Gastrocnemius medialis (tissue), 4 donors: ENCODE measurements at regions not wholly inside any gene's neighbourhood (a gene's known extent, or its start where the extent isn't known, plus 50 kb on each side); places are given as distances from the start of the nearest gene placed in this dataset.

Experiments used
- ATAC-seq, 2 donors: fragments of 150-250 bp; one replicate each; pipeline ENCODE4 v1.9.1; 2016
- DNase-seq, 2 donors: peaks; one replicate each; pipeline ENCODE4 v3.0.0-alpha.2; 2019
- H3K27ac ChIP-seq, 4 donors: fragments of 200-600 bp; sonication (generic); 1 replicate in 1 of 4; 2 replicates in 3 of 4; pipeline ENCODE4 v1.5.1; 2016 to 2018; ENCODE audit warnings: mild to moderate bottlenecking in 2 of 4, moderate library complexity in 1 of 4
- H3K27me3 ChIP-seq, 3 donors: fragments of 200-600 bp; sonication (generic) in 2 of 3; 1 replicate in 1 of 3; 2 replicates in 2 of 3; pipeline versions ENCODE4 v1.5.1 to v1.6.0; 2016 to 2019; ENCODE audit warnings: mild to moderate bottlenecking in 1 of 3, moderate library complexity in 1 of 3
- H3K36me3 ChIP-seq, 2 donors: fragments of 200-600 bp; sonication (generic) in 1 of 2; one replicate each; pipeline ENCODE4 v1.5.1; 2017 to 2018
- H3K4me1 ChIP-seq, 2 donors: fragments of 200-600 bp; sonication (generic) in 1 of 2; one replicate each; pipeline ENCODE4 v1.5.1; 2016 to 2017; ENCODE audit warnings: mild to moderate bottlenecking in 2 of 2
- H3K4me3 ChIP-seq, 4 donors: fragments of 200-600 bp; sonication (generic) in 3 of 4; 1 replicate in 1 of 4; 2 replicates in 3 of 4; pipeline ENCODE4 v1.5.1; 2016 to 2019; ENCODE audit warnings: mild to moderate bottlenecking in 2 of 4
- H3K9me3 ChIP-seq, 3 donors: fragments of 200-600 bp; sonication (generic) in 2 of 3; 1 replicate in 1 of 3; 2 replicates in 2 of 3; pipeline ENCODE4 v1.5.1; 2016 to 2019
- POLR2A ChIP-seq, 2 donors: fragments of 450-650 bp; IDR thresholded peaks; one replicate each; pipeline ENCODE4 v1.6.1; 2017; ENCODE audit warnings: antibody characterized with exemption in 2 of 2, mild to moderate bottlenecking in 2 of 2, moderate library complexity in 2 of 2
- in situ Hi-C, 4 donors: fragments of 200-750 bp; cut with MboI; loops; one replicate each; pipeline versions ENCODE4 v1.15.0 to v1.8.0; 2017; ENCODE audit warnings: low sequenced_read_pairs in 4 of 4
- intact Hi-C: fragments of 100-400 bp; cut with DNase I; formaldehyde crosslinking; loops from one replicate; pipeline ENCODE4 v1.15.1; 2023; ENCODE audit warnings: low total_unique reads
- TF ChIP-seq, protein P1 (sequence below), 5 experiments: fragments of 450-650 bp in 3 of 5; fragments of 200-600 bp in 2 of 5; sonication (generic) in 2 of 5; IDR thresholded peaks in 4 of 5; conservative IDR thresholded peaks in 1 of 5; 1 replicate in 4 of 5; 2 replicates in 1 of 5; pipeline ENCODE4 v1.5.1; 2016 to 2019; ENCODE audit warnings: antibody characterized with exemption in 5 of 5, mild to moderate bottlenecking in 3 of 5, moderate library complexity in 3 of 5

DNA sequence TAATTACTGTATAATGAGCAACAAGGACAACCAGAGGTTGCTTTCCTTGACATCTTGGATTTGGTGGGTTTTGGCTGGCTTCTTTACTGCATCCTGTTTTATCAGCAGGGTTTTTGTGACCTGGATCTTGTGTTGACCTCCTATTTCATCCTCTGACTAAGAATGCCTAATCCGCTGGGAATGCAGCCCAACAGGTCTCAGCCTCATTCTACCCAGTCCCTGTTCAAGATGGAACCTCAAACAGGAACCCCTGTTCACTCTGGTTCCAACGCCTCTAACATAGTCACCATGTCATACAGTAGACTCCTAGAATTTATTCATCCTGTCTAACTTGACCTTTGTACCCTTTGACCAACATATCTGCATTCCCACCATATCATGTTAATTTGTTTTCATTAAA is 183.8 kb upstream of the SOX9 start:
- no peak for ATAC-seq
- Histone ChIP-seq H3K9me3 (no peaks in the 10 kb centered on the region), H3K27me3 (no peaks in the 10 kb centered on the region), H3K4me3 (no peak overlapping the region), H3K27ac (no peak overlapping the region), H3K36me3 (no peaks in the 10 kb centered on the region), H3K4me1 (no peaks in the 10 kb centered on the region)
- in situ Hi-C loops = no loop called here
- TF ChIP-seq, protein P1, sequence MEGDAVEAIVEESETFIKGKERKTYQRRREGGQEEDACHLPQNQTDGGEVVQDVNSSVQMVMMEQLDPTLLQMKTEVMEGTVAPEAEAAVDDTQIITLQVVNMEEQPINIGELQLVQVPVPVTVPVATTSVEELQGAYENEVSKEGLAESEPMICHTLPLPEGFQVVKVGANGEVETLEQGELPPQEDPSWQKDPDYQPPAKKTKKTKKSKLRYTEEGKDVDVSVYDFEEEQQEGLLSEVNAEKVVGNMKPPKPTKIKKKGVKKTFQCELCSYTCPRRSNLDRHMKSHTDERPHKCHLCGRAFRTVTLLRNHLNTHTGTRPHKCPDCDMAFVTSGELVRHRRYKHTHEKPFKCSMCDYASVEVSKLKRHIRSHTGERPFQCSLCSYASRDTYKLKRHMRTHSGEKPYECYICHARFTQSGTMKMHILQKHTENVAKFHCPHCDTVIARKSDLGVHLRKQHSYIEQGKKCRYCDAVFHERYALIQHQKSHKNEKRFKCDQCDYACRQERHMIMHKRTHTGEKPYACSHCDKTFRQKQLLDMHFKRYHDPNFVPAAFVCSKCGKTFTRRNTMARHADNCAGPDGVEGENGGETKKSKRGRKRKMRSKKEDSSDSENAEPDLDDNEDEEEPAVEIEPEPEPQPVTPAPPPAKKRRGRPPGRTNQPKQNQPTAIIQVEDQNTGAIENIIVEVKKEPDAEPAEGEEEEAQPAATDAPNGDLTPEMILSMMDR (IDR thresholded peaks at IDR 0.05 in 4 of 5, conservative IDR thresholded peaks at IDR 0.05 in 1 of 5) = no peak
- no peak for TF ChIP-seq POLR2A (IDR thresholded peaks at IDR 0.05)
- intact Hi-C loops = no loop called here
- DNase-seq = no peak

DNA sequence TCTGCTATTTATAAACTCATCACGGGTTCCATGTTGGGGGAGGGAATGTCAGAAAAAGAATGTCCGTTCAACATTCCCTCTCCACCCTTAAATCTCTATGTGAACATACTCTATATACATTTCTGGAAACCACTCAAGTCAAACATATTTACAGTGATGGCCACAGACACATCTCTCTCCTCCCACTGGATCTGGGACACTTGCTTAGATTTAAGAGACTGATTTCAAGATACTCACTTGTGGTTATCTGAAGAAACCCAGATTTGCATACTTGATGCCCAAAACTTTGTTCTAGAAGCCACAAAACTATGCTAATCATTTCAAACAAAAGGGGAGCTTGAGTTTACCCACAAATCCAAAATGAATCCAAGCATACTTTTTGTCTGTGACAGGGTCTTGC is 182.9 kb upstream of the SOX9 start:
- Histone ChIP-seq H3K27me3 (no peaks in the 10 kb centered on the region), H3K9me3 (no peaks in the 10 kb centered on the region), H3K4me3 (no peak overlapping the region), H3K36me3 (no peaks in the 10 kb centered on the region), H3K27ac (no peak overlapping the region), H3K4me1 (no peaks in the 10 kb centered on the region)
- DNase-seq (no peak), ATAC-seq (no peak)
- in situ Hi-C loops (no loop called here), intact Hi-C loops (no loop called here)
- TF ChIP-seq, protein P1 (IDR thresholded peaks at IDR 0.05 in 4 of 5, conservative IDR thresholded peaks at IDR 0.05 in 1 of 5) = no peak
- no peak for TF ChIP-seq POLR2A (IDR thresholded peaks at IDR 0.05)

DNA sequence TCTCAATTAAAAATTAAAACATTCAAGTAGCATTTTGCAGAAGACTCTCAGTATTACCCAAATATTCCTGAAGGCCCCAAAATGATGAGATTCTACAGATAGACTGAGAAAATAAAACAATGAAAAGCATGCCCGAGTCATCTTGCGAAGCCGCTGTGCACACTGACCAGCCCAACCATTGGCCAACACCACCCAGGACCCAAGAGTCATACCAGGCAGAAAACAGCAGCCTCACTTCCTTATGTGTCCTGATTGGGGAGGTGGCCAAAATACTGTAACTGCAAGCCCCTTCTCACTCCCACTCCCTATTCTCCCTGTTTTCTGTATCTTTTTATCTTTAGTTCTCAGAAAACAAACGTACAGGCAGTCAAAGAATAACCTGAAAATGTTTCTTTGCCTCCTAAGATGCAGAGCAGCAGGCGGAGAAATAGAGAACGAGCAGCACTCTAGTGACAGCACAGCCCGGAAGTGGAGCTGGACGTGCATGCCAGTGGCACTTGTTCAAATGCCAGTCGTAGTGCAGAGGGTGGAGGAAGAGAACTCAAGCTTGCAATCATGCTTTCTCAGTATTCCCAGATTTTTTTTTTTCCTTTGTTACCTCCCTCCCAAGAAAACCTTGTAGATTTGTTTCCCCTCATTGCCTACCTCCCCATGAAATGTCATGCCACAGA is 182.3 kb upstream of the SOX9 start:
- Histone ChIP-seq H3K4me3 (no peak overlapping the region), H3K27ac (no peak overlapping the region), H3K27me3 (no peaks in the 10 kb centered on the region), H3K9me3 (no peaks in the 10 kb centered on the region), H3K36me3 (no peaks in the 10 kb centered on the region), H3K4me1 (no peaks in the 10 kb centered on the region)
- intact Hi-C loops = no loop called here
- DNase-seq (no peak), ATAC-seq (no peak)
- TF ChIP-seq, protein P1 (IDR thresholded peaks at IDR 0.05 in 4 of 5, conservative IDR thresholded peaks at IDR 0.05 in 1 of 5) = no peak
- in situ Hi-C loops = no loop called here

DNA sequence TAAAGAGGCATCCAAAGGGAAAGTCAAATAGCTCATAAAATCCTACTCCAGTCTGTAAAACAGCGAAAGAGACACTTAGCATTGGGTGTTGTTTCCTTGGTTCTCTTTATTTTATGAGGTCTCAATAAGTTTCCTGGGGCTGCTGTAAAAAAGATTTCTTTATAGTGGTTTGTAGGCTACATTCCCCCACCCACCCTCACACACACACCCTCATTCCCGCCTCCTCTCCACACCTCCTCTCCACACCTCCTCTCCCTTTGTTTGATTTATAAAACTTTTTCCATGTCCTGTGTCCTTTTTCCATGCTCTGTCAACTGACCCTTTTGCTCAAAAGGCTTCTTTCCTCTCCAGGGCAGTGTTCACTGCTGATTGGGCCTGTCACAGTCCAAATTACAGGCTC is 178.9 kb upstream of the SOX9 start:
- ATAC-seq = no peak
- in situ Hi-C loops (no loop called here), intact Hi-C loops (no loop called here)
- Histone ChIP-seq H3K9me3 (no peaks in the 10 kb centered on the region), H3K27ac (no peak overlapping the region), H3K36me3 (no peaks in the 10 kb centered on the region), H3K4me3 (no peak overlapping the region), H3K27me3 (no peaks in the 10 kb centered on the region), H3K4me1 (no peaks in the 10 kb centered on the region)
- no peak for DNase-seq
- no peak for TF ChIP-seq POLR2A (IDR thresholded peaks at IDR 0.05)
- TF ChIP-seq, protein P1 (IDR thresholded peaks at IDR 0.05 in 4 of 5, conservative IDR thresholded peaks at IDR 0.05 in 1 of 5) = no peak

DNA sequence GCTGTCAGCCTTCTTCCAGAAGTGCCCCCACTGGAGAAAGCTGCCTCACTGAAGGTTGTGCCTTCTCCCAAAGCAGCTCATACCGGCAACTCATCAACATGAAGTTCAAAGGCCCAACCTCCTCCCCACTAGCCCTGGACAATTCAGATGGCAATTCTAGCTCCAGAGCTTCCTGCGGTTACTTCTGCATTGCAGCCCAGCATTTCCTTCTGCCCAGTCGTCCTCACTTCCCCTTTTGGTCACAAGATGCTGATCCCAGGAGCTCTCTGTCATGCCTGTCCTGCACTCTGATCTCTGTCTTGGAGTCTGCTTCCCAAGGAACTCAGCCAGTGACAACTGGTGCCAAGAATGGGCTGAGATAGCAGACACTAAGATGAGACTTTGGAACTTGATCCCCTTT is 178.2 kb upstream of the SOX9 start:
- Histone ChIP-seq H3K4me1 (no peaks in the 10 kb centered on the region), H3K27ac (no peak overlapping the region), H3K36me3 (no peaks in the 10 kb centered on the region), H3K4me3 (no peak overlapping the region), H3K9me3 (no peaks in the 10 kb centered on the region), H3K27me3 (no peaks in the 10 kb centered on the region)
- DNase-seq (no peak), ATAC-seq (peak; percentile 39 to 45)
- in situ Hi-C loops (no loop called here), intact Hi-C loops (no loop called here)
- TF ChIP-seq POLR2A (IDR thresholded peaks at IDR 0.05) = no peak
- TF ChIP-seq, protein P1 (IDR thresholded peaks at IDR 0.05 in 4 of 5, conservative IDR thresholded peaks at IDR 0.05 in 1 of 5) = no peak
